HCT116 (cell line): ENCODE measurements at regions not wholly inside any gene's neighbourhood (a gene's known extent, or its start where the extent isn't known, plus 50 kb on each side); places are given as distances from the start of the nearest gene placed in this dataset.

Experiments used
- ATAC-seq: fragments of 200-7000 bp; cut with Tn5 transposase; 2 replicates; pipeline ENCODE4 v1.9.1; 2020; ENCODE audit warnings: mild to moderate bottlenecking, moderate library complexity
- BruUV-seq: library from RNA; stranded (reverse); fragments of 400-500 nt; replicated peaks from 2 replicates; lab custom pipeline; 2021; lab: Mats Ljungman, UMichigan
- CTCF ChIA-PET: fragments of 300-600 bp; sonication (Branson Sonifier 250); formaldehyde crosslinking; loops from one replicate; lab custom pipeline; 2021; ENCODE audit warnings: antibody characterized with exemption; lab: Charles Lee
- POLR2A ChIA-PET: fragments of 300-600, 350-600 bp; sonication (Branson Sonifier 250); formaldehyde crosslinking; loops from one replicate; lab custom pipeline; 2021; ENCODE audit warnings: antibody characterized with exemption; lab: Charles Lee
- RAD21 ChIA-PET, 2 experiments: fragments of 300-600 bp; sonication (Branson Sonifier 250); formaldehyde crosslinking; loops; one replicate each; lab custom pipeline; 2023; ENCODE audit warnings: low total read pairs in 2 of 2; ENCODE audit not compliant: uncharacterized antibody in 2 of 2, unreplicated experiment in 2 of 2, low non-redundant PET in 1 of 2; lab: Charles Lee
- DNase-seq: peaks from one replicate; pipeline ENCODE4 v3.0.0-alpha.2; 2010; ENCODE audit warnings: low read depth, low spot score
- H2AFZ ChIP-seq: fragments of 200-600 bp; shearing (Covaris generic), sonication (generic); 2 replicates; pipeline ENCODE4 v1.6.1; 2017; ENCODE audit warnings: low read depth, mixed run types, mixed read lengths, antibody characterized with exemption, low read length; ENCODE audit not compliant: poor library complexity, severe bottlenecking
- H3K27ac ChIP-seq: 2 replicates; pipeline ENCODE4 v1.5.1; 2012; ENCODE audit warnings: low read depth, low read length
- H3K27me3 ChIP-seq: fragments of 200-600 bp; sonication (generic); 2 replicates; pipeline ENCODE4 v1.6.1; 2016; ENCODE audit warnings: mixed run types, low read length, mixed read lengths; ENCODE audit not compliant: insufficient read depth
- H3K36me3 ChIP-seq, 2 experiments: fragments of 200-500 bp in 1 of 2; fragments of 200-600 bp in 1 of 2; sonication (Bioruptor generic) in 1 of 2; sonication (generic) in 1 of 2; 2 replicates each; pipeline versions ENCODE4 v1.5.1 to v1.6.1; 2014 to 2016; ENCODE audit warnings: low read length in 2 of 2, inconsistent platforms in 1 of 2, mixed read lengths in 1 of 2, mixed run types in 1 of 2; ENCODE audit not compliant: insufficient read depth in 2 of 2, control insufficient read depth in 1 of 2
- H3K4me1 ChIP-seq, 2 experiments: fragments of 200-600 bp in 1 of 2; sonication (generic) in 1 of 2; 2 replicates each; pipeline versions ENCODE4 v1.5.1 to v1.6.1; 2012 to 2017; ENCODE audit warnings: low read length in 2 of 2, inconsistent platforms in 1 of 2, mild to moderate bottlenecking in 1 of 2, mixed read lengths in 1 of 2, mixed run types in 1 of 2, moderate library complexity in 1 of 2; ENCODE audit not compliant: insufficient read depth in 2 of 2, control insufficient read depth in 1 of 2
- H3K4me2 ChIP-seq: fragments of 200-600 bp; sonication (generic); 2 replicates; pipeline ENCODE4 v1.6.1; 2017; ENCODE audit warnings: mixed run types, low read length, mixed read lengths
- H3K4me3 ChIP-seq, 2 experiments: fragments of 200-600 bp in 1 of 2; sonication (generic) in 1 of 2; replicated peaks in 1 of 2; 2 replicates each; pipeline ENCODE4 v1.5.1; 2011 to 2016; ENCODE audit warnings: low read length in 2 of 2, control low read depth in 1 of 2, low read depth in 1 of 2, mild to moderate bottlenecking in 1 of 2, mixed read lengths in 1 of 2, mixed run types in 1 of 2
- H3K79me2 ChIP-seq: fragments of 200-600 bp; sonication (generic); 2 replicates; pipeline ENCODE4 v1.6.1; 2017; ENCODE audit warnings: mild to moderate bottlenecking, mixed run types, low read length, moderate library complexity, mixed read lengths; ENCODE audit not compliant: insufficient read depth
- H3K9ac ChIP-seq: fragments of 200-600 bp; sonication (generic); 2 replicates; pipeline ENCODE4 v1.6.1; 2016; ENCODE audit warnings: low read length, mixed read lengths
- H3K9me2 ChIP-seq: fragments of 200-600 bp; sonication (generic), shearing (Covaris generic); 2 replicates; pipeline ENCODE4 v1.6.1; 2017; ENCODE audit warnings: mixed run types, mild to moderate bottlenecking, moderate library complexity; ENCODE audit not compliant: insufficient read depth
- H3K9me3 ChIP-seq, 2 experiments: fragments of 200-500 bp in 1 of 2; fragments of 200-600 bp in 1 of 2; sonication (Bioruptor generic) in 1 of 2; sonication (generic) in 1 of 2; 2 replicates each; pipeline ENCODE4 v1.6.1; 2014 to 2017; ENCODE audit warnings: low read length in 2 of 2, mixed read lengths in 2 of 2, inconsistent platforms in 1 of 2, low read depth in 1 of 2, mild to moderate bottlenecking in 1 of 2, mixed run types in 1 of 2, moderate library complexity in 1 of 2; ENCODE audit not compliant: control insufficient read depth in 1 of 2, insufficient read depth in 1 of 2
- H4K20me1 ChIP-seq: fragments of 200-600 bp; sonication (generic), shearing (Covaris generic); 2 replicates; pipeline ENCODE4 v1.6.1; 2017; ENCODE audit warnings: mixed run types, mild to moderate bottlenecking, moderate library complexity; ENCODE audit not compliant: insufficient read depth
- ELF1 ChIP-seq: IDR thresholded peaks from 2 replicates; pipeline ENCODE4 v1.6.1; 2012; ENCODE audit warnings: low read depth, borderline replicate concordance
- EZH2 ChIP-seq: fragments of 200-600 bp; sonication (generic); IDR thresholded peaks from 2 replicates; pipeline ENCODE4 v1.6.1; 2017; ENCODE audit warnings: antibody characterized with exemption, mixed run types
- FOSL1 ChIP-seq: IDR thresholded peaks from 2 replicates; pipeline ENCODE4 v1.6.1; 2012; ENCODE audit warnings: low read depth
- POLR2A ChIP-seq: IDR thresholded peaks from 2 replicates; pipeline ENCODE4 v1.7.0; 2011; ENCODE audit warnings: borderline replicate concordance; ENCODE audit not compliant: insufficient read depth, insufficient read length; ENCODE audit errors: extremely low read depth
- POLR2AphosphoS5 ChIP-seq: IDR thresholded peaks from 2 replicates; pipeline ENCODE4 v1.6.1; 2011; ENCODE audit warnings: mild to moderate bottlenecking, low read depth, low read length, moderate library complexity
- SP1 ChIP-seq: IDR thresholded peaks from 2 replicates; pipeline ENCODE4 v1.6.1; 2012; ENCODE audit warnings: low read depth
- SRF ChIP-seq: IDR thresholded peaks from 2 replicates; pipeline ENCODE4 v1.6.1; 2012; ENCODE audit warnings: low read depth
- TCF7L2 ChIP-seq: IDR thresholded peaks from 2 replicates; pipeline ENCODE4 v1.7.0; 2011; ENCODE audit warnings: borderline replicate concordance, inconsistent platforms; ENCODE audit not compliant: insufficient read depth, insufficient read length; ENCODE audit errors: extremely low read depth
- YY1 ChIP-seq: IDR thresholded peaks from 2 replicates; pipeline ENCODE4 v1.6.1; 2011; ENCODE audit warnings: low read length, low read depth, moderate library complexity, mild to moderate bottlenecking; ENCODE audit not compliant: insufficient replicate concordance; ENCODE audit errors: extremely low read depth
- ZNF274 ChIP-seq: fragments of 200-500 bp; sonication (Bioruptor generic); IDR thresholded peaks from 2 replicates; pipeline ENCODE4 v1.6.1; 2014; ENCODE audit warnings: mild to moderate bottlenecking, low read depth, low read length, inconsistent platforms
- intact Hi-C: fragments of 100-400 bp; cut with micrococcal nuclease; formaldehyde crosslinking; loops from 2 replicates; pipeline ENCODE4 v1.10.0; 2022
- TF ChIP-seq, protein P1 (sequence below): IDR thresholded peaks from 2 replicates; pipeline ENCODE4 v1.6.1; 2012

DNA sequence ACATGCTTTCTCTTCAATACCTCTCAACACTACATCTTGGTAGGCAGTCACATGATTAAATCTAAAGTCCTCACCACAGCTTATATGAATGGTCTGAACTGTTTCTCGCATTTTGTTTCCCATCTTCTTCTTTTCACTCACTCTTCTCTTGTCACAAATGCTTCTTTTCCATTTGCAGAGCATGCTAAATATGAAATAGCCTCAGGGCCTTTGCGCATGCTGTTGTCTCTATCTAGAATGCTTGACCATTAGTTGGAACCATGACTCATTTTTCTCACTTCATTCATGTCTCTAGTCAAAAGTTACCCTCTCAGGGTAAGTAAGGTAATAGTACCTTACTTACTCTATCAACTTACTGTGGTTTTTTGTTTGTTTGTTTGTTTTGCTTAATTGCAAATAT, 239.7 kb downstream of the PTPRC start (continued):
- TF ChIP-seq ELF1: no peak
- TF ChIP-seq, protein P1, sequence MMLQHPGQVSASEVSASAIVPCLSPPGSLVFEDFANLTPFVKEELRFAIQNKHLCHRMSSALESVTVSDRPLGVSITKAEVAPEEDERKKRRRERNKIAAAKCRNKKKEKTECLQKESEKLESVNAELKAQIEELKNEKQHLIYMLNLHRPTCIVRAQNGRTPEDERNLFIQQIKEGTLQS: no peak
- TF ChIP-seq SP1: no peak
- TF ChIP-seq EZH2: no peak
- no peak for TF ChIP-seq TCF7L2
- TF ChIP-seq POLR2A: no peak
- TF ChIP-seq, all 23 proteins: peak for 0

DNA sequence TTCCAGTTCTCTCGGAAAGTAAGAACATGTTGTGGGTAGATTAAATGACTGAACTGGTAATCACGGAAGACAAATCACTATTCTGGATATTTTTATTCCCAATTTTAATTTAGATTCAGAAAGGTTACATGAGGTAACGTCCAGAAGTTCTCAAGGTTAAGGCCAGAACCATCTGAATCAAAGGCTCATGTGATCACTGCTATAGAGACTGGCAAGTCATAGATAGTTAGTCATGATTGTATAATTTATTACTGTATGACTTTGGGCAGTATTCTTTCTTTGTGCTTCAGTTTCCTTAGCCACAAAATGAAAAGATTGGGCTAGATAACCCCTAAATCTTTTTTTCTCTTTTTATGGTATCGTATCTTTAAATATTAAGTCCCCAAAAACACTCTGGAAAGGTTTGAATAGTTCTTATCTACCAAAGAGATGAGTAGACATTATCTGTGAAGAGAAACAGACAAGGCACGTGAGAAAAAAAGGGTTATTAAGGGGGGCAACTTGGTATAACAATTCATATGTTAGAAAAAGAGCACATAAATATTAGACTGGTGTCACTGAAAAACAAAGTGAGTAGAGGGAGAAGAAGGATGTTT, 241.0 kb downstream of the PTPRC start:
- ChIA-PET POLR2A (interaction anchor here (1.1 to 1.5 kb wide), 2 partner anchors 10 to 58 kb away, joined by 3 to 5 read pairs; no protein-coding TSS in a partner anchor), RAD21 (no interaction called here), CTCF (no interaction called here)
- Histone ChIP-seq H3K36me3 (no peaks in the 10 kb centered on the region; a peak in 1 of 4 replicates), H2AFZ (no peak overlapping the region), H3K4me2 (no peak overlapping the region), H3K9me3 (no peaks in the 10 kb centered on the region), H3K4me3 (no peak overlapping the region), H3K9me2 (no peaks in the 10 kb centered on the region), H3K27me3 (no peaks in the 10 kb centered on the region), H3K9ac (no peak overlapping the region), H3K79me2 (no peaks in the 10 kb centered on the region), H3K4me1 (peaks cover 17 to 25% of the 10 kb centered on the region in 2 experiments), H3K27ac (no peak overlapping the region), H4K20me1 (no peaks in the 10 kb centered on the region)
- ATAC-seq (no peak), DNase-seq (no peak)
- intact Hi-C loops: no loop called here
- no TSS peak for BruUV-seq
- no peak for TF ChIP-seq POLR2AphosphoS5
- TF ChIP-seq YY1: no peak
- 0 out of 2 replicates have a peak, but pooled peaks have one; percentile 13 for TF ChIP-seq FOSL1
- no peak for TF ChIP-seq SRF
- no peak for TF ChIP-seq ZNF274
- TF ChIP-seq, all 23 proteins: peak for 1
